ENCODE measurements at regions not wholly inside any gene's neighbourhood (a gene's known extent, or its start where the extent isn't known, plus 50 kb on each side); places are given as distances from the start of the nearest gene placed in this dataset.
"Not testable (repeated sequence)": the region's sequence is repeated elsewhere in the genome, so short reads cannot be mapped to it uniquely, and the experiment has no call there.

DNA sequence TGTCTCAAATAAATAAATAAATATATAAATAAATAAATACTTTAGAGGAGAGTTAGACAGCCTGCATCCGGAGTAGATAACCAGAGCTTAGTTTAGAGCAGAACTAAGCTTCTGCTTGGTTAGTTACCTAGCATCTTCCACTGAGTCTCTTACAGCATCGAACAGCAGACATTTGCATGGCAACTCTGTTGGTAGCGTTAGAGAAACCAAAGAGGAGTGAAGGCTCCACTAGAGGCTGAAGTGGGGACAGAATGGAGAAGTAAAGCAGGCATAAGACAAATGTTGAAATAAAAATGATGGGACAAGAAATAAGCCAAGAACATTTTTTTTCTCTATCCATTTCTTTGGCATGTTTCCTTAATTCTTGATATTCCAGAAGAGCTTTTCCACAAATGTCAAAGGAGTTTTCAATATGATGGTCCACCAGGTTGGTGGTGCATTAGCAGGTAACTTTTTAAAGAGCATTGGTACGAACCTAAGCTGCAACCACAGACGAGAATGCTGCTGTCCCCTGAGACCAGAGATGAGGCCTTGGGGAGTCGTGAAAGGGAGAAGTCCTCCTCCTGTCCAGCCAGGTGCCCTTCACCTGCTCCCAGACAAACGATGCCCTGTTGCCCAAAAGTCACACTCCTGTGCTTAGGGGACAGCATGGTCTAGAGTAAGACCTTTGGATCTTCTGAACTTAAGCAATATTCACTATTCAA, 438.3 kb downstream of the DIRAS2 start:
- DNase-seq = no peak

DNA sequence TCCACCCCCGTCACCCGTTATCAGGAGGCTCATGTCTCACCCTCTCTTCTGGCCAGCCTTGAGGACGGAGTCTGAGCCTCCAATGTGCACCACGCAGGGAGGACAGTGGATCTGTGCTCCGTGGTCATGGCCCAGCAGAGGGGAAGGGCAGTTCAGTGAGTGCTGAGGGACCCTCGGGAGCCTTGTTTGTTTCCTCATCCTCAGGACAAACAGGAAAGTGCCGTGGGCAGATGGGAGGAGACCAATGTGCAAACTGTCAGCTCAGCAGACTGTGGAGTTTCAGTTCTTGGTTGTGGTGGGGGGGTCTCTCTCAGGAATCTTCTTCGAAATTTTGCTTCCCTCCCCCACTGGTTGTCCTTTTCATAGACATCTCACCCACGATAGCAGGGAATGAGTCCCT, 429.6 kb downstream of the DIRAS2 start:
- not testable (repeated sequence) for DNase-seq

DNA sequence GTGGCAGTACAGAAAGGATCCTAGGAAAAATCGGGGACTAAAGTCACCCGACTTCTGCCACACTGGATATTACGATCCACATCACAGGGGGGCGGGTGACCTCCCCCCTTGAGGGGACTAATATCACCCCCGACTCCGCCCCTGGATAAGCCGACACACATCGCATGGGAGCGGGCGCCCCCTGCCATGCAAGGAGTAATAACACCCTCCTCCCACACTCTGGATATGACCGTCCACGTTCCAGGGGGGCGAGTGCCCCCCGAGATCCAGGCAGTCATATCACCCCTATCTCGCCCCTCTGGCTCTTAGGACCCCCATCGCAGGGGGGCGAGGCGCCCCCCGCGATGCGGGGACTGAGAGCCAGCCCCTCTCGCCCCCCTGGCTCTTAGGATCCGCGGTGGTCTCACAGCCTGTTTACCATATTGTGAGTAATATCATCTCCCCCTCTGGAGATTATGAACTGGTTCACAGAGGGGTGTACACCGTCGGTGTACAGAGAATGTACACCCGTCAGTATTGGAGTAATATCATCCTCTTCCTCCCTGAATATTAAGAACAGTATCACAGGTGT, 423.0 kb downstream of the DIRAS2 start:
- DNase-seq = peak; percentile 24

DNA sequence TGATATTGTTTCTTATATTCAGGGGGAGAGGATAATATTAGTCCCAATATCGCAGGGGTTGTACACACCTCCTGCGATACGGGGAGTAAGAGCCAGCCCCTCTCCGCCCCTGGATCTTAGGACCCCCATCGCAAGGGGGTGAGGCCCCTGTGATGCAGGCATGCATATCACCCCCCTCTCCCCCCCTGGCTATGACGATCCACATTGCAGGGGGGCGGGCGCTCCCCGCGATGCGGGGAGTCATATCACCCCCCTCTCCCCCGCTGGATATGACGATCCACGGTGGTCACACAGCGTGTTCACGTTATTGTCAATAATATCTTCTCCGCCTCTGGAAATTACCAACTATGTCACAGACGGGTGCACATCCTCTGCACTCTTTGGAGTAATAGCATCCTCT, 420.7 kb downstream of the DIRAS2 start:
- DNase-seq = not testable (repeated sequence)

DNA sequence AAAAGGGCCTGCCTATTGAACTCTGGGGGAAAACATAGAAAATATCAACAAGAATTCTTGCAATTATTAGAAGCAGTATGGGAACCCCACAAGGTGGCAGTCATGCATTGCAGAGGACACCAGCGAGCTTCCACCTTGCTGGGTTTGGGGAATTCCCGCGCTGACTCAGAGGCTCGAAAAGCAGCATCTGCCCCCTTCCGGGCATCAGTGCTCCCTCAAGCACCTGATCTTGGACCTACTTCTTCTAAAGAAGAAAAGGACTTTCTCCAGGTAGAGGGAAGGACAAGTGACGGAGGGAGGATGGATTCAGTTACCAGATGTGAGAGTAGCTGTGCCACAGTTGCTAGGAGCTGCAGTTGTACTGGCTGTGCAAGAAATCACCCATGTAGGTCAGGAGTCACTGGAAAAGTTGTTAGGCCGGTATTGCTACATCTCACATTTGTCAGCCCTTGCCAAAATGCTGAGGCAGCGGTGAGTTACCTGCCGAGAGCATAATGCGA, 415.7 kb downstream of the DIRAS2 start:
- peak; percentile 51 for DNase-seq

DNA sequence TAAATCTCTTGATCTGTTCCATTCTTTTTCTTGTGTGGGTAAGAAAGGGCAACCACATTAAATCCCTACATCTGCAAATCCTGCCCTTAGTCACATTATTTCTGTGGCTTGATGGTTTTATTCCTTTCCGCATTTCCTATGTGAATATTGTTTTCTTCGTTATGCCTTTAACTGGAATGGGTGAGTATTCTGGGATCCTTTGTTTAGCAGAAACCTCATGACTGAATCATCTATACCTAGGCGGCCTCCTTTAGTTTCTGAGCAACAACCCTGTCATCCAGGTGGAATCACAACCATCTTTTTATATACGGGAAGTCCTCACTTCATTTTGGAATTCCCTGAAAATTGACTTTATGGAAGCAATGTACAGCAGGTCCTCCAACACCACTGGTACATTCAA, 409.5 kb downstream of the DIRAS2 start:
- not testable (repeated sequence) for DNase-seq

DNA sequence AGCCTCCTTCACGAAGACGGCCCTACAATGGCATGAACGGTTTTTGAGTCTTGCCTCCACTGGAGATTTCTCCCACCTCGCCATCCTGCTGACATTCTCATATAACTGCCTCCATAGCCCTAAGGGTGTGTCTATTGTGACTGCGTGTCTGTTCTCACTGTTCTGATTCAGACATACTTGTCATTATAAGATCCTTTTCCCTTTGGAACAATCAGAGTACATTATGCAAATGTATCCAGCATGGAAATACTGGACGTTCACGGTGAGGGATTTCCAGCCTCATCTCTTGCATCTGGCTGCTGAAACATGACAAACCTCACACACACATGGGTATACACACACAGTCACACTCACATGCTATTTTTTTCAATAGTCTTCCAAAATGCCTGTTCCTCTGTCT, 402.1 kb downstream of the DIRAS2 start:
- DNase-seq = no peak

DNA sequence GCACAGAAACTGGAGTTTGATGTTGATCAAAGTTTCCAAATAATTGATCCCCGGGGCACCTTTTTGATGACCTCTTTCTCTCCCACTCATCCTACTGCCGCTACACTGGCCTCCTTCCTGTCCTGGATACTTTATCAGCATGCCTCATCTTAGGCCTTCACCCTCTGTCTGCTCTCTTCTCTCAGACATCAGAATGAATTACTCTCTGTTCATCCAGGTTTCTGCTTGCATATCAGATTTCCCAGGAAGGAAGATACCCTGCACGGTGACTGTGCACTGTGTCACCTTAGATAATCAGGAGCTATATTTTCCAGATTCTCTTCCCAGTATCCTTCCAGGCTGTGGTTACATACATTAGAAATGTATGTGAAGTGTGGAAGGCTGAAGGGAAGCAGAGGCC, 397.0 kb downstream of the DIRAS2 start:
- DNase-seq = no peak

DNA sequence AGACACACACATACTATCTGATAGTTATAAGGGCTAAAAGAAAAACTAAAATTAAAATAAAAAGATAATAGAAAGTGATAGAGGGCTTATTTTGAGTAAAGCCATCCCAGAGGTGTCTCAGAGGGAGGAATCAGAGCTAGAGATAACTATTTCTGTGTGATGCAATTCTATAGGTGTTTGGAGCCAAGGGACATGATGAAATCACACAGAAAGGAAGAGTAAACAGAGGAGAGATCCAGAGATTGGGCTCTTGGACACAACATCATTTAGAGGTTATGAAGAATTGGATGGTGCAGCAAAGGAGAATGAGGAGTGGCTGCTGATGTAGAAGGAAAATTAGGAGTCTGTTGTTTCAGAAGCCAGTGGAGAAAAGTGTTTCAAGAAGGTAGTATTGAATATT, 393.5 kb downstream of the DIRAS2 start:
- no peak for DNase-seq

DNA sequence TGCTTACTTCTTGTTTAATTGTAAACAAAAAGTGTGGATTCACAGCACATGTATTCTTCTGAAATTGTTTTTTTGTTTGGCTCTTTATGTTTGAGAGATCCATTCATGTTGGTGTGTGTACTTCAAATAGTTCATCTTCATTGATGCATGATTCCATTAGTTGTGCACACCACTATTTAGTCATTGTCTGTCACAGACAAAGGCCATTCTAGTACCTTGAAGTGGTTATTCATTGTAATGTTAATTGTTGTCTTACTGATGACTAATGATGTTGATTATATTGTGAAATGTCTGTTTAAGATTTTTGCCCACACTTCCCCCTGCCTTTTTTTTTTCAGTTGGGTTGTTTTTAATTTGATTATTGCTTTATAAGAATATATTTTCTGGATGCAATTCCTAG, 391.3 kb downstream of the DIRAS2 start:
- DNase-seq = no peak

DNA sequence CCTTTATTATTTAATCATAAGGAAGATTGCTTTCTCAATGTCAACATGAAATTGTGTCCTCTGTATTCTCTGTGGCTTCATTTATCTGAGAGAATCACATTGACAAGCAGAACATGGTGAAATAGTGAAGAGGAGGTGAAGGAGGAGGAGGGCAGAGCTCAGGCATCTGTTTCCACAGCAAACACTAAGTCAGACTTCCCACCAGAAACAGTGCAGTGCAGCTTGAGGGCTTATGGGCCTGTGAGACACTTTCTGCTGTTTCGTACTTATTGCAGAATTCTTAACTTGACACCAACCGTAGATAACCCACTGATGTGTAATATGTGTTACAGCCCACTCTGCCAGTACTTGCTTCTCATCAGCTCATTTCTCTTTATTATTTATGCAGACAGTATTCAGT, 386.3 kb downstream of the DIRAS2 start:
- no peak for DNase-seq

DNA sequence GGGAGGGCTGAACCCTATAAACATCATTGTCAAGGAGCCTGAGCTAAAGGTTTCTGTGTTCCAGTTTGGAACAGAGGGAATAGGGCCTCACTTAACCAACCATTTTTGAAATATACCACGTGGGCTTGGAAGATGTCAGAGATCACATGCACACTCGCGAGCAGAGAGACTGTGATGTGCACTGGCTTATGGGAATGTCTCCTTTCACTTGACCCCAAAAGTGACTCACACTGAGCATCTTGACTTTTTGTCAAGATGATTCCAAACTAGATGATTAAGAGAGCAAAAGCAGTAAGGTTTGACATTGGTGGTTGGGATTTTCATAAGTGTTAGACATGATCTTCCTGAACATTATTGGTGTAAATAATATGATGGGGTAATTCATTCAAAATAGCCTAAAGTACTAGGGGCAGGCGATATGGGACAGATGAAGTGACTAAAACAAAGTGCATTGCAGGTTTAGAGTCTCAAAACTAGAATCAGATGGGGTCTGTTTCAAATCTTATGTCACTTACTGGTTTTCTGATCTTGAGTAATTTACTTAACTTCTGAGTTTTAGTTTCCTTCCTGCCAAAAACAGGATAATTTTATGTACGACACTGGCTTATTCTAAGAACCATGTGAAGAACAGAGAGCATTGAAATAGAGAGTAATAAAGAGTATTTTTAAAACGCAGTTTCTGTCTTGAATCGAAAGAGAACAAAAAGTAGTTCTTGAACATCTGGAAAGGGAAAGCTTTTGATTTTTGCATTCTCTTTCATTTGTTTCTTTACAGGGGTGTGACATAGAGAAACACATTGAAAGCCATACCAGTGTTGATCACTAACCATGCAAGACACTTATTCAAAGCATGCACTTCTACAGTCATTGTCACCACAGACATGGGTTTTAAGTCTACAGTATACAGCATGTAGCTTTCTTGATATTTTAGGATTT, 383.0 kb downstream of the DIRAS2 start:
- no peak for DNase-seq

DNA sequence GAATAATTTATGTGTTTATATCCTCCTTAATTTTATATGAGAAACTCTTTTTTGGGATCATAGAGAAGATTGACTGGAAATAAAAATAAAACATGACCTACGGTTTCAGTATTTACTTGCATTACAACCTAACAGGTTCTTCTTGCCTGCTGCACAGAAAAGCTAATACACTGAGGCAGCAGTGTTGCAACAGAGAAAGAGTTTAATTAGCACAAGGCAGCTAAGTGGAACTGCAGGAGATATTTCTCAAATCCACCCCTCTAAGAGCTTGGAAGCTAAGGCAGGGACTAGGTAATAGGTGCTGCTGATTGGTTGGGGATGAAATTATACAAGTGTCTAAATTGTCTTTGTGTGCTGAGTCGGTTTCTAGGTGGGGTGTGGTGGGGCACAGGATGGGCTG, 380.9 kb downstream of the DIRAS2 start:
- DNase-seq = no peak

DNA sequence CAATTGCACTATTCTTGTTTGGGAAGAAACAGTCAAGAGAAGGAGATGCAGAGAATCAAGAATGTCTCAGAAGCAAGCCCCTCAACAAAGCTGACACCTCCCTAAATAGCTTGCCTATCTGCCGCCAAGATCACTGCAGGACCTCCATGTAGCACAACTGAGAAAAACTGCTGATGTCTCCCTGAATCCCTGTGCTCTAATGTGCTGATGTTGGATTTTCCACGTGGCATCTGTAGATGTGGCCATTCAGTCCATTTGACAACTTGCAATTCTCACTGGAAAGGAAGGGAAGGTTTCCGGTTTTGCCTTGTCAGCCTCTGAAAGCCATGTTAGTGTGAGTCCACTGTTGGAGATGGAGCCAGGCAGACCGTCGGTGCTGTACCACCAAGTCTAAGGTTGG, 374.0 kb downstream of the DIRAS2 start:
- DNase-seq = no peak

DNA sequence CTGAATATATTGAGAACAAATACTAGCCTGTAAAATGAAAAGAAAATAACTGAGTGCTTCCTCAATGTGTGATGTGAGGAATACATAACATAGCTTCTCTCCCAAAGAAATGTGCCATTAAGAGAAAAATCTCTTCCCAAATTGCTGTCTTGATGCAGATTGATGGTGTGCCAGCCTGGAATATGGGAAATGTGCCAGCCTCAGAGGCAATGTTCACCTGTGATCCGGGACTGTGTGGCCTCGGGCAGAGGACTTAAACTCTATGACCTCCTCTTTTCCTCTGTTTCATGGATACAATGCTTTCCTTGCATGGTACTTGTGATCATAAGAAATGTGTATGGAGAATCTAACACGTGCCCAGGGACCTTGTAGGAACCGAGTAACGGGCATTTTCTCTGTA, 370.9 kb downstream of the DIRAS2 start:
- no peak for DNase-seq

DNA sequence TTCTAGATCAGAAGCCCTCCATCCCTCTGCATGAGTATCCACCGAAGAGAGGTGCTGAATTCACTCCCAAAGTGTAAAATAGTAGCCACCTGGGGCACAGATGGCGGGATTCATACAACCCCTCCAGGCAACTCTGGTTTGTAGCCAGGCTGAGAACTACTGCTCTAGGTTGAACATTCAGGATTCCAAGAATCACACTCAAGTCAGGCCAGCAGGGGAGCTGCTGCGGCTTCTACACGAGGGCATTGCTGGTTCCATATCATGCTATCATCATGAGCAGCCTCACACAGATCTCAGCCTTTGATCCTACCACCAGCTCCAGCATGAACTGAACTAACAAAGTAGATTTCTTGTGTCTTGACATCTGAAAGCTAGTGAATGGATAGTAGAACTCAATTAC, 367.9 kb downstream of the DIRAS2 start:
- DNase-seq = no peak

DNA sequence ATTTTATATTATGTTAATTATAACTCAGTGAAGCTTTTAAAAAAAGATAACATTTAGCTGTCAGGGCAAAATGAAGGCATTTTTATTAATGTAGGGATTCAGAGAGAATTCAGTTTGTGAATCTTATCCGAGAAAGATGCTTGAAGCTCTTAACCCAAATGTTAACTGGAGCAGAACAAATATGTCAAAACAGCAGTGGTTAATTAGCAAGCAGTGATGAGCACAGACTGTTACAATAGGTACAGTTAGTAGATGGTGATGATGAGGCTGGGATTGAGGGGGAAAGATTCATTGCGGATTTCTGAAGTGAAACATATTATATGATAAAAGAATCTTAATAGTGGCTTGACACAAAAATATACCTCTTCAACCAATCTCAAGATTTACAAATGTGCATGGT, 356.7 kb downstream of the DIRAS2 start:
- no peak for DNase-seq

DNA sequence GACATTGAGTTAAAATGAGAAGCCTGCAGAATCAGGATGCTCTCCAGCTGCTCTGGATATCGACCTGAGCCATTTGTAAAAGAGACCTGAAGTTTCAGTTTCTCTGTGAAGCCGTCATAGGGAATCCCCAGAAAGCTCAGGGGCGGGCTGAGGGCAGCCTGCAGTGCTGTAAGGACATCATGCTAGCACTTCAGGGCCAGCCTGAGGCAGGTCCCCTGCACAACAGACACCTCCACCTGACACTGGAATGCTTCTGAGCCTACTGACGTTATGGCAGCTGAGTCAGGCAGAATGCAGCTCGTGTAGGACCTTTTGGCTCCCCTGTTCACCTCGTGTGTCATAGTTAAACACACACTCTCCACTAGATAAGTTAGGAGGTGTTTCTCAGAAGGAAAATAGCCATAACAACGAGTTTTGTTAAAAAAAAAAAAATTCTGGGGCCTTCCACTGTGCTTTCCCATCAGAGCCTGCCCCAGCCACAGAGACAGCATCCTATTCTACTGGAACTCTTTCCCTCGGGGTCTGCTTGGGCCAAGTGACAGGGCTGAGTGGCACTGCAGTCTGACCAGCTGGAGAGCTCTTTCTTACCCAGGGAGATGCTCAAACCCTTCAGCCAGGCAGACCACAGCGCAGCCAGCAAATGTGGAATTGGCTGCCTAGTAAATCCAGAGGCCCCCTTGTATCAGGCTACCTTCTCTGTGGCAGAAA, 354.9 kb downstream of the DIRAS2 start:
- no peak for DNase-seq

DNA sequence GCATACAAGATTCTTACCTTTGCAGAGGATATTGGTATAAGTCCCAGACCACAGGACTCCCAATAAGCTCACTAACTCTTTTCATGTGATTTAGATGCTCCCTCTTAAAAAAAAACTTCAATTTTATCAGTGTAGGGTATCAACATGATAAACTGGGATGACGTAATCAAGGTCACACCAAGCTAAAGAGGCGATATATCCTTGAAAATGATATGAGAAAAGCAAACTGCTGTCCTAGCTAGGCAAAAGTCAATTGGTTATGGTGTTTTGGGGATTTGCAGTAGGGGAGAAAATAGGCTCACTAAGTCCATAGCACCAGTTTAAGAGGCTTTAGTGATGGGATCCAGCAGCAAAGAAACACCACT, 354.4 kb downstream of the DIRAS2 start:
- no peak for DNase-seq

DNA sequence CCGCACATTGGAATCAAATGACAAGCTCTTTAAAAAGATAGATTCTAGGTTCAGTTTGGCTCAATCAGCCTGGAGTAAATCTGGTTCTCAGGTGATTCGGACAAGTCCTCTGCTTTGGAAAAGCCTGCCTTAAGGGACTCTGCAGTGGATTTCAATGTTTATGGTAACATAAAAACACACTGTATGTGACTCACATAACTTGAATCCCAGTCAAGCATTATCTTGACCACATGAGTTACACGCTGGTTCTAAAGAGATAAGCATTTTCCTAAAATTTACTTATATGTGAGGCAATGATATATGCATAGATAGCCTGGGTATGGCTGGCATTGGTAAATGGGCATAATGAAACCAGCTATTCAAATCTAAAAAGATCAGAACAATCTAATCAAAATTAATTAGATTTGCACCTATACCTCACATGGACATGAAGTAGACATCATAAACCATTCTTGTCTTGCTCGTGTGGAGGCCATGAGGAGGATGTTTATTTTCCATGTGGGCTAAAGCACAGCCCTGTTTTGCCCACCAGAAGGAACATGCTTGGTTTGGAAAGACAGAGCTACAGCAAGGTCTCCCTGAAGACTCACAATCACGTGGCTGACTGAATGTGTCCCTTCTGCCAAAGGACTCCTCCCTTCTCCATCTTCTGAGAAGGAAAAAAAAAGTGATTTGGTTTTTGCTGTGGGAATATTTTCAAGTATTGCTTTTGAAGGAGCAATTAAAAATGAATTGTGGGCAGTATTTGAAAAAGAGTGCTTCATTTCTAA, 351.7 kb downstream of the DIRAS2 start:
- DNase-seq = no peak

DNA sequence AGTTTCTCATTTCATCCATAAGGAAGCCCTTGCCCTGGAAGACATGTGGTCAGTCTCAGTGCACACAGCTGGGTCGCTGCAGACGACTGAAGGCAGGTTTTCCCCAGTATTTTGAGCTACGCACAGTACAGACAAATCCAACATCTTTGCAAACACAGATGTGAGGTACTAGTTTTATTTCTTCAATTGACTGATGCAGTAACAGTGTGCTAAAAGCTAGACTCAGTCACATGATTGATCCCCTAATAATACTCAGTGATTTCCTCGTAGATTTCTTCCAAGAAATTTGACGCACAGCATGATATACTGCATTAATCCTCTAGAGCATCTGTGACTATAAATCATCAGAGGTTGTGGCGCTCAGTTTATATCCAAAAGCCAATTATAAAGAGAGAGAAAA, 346.1 kb downstream of the DIRAS2 start:
- no peak for DNase-seq

DNA sequence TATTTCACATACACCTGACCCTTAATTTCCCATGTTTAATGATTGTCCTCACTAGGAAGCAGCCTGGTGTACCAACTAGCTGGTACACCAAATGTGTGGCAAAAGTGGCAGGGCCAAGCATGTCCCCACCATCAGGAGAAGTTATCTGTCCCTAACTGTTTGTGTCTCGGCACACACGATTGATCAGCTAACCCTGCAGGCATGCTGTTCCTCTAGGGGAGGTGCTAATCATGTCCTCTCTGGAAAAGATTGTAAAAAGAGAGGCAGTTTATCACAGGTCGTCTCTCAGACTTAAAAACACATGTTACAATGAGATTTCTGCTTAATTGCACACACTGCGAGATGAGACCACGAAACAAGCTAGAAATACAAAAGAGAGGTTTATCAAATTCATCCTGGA, 342.7 kb downstream of the DIRAS2 start:
- DNase-seq = no peak
